Fibroblast of the aortic adventitia (primary cell): ENCODE measurements at regions not wholly inside any gene's neighbourhood (a gene's known extent, or its start where the extent isn't known, plus 50 kb on each side); places are given as distances from the start of the nearest gene placed in this dataset.

Experiments
- DNase-seq: peaks from one replicate; pipeline ENCODE4 v3.0.0-alpha.2; 2010; ENCODE audit warnings: low read depth
- H3K4me3 ChIP-seq: 2 replicates; pipeline ENCODE4 v1.5.1; 2011; ENCODE audit warnings: low read depth, mild to moderate bottlenecking, control low read depth, low read length, moderate library complexity
- TF ChIP-seq, protein P1 (sequence below): IDR thresholded peaks from 2 replicates; pipeline ENCODE4 v1.5.1; 2011; ENCODE audit warnings: mild to moderate bottlenecking, low read length, control low read depth, inconsistent platforms; ENCODE audit not compliant: insufficient read depth

DNA sequence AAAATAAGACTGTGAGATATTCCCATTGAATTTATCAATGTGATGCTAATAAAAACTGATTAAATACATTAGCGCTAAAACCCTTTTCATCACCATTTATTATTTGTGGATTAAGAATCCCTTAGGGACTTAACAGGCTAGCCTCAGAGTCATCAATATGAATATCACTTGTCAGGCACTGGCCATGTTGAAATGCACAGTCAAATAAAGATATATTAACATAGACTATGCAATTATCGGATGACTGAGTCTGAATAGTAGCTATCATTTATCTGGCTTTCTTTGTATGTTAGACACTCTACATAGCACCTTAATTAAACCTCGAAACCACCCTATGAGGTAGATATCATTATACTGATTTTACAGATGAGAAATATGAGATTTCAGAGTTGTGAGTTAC lies 213.6 kb downstream of the RDH14 start:
- TF ChIP-seq, protein P1, sequence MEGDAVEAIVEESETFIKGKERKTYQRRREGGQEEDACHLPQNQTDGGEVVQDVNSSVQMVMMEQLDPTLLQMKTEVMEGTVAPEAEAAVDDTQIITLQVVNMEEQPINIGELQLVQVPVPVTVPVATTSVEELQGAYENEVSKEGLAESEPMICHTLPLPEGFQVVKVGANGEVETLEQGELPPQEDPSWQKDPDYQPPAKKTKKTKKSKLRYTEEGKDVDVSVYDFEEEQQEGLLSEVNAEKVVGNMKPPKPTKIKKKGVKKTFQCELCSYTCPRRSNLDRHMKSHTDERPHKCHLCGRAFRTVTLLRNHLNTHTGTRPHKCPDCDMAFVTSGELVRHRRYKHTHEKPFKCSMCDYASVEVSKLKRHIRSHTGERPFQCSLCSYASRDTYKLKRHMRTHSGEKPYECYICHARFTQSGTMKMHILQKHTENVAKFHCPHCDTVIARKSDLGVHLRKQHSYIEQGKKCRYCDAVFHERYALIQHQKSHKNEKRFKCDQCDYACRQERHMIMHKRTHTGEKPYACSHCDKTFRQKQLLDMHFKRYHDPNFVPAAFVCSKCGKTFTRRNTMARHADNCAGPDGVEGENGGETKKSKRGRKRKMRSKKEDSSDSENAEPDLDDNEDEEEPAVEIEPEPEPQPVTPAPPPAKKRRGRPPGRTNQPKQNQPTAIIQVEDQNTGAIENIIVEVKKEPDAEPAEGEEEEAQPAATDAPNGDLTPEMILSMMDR: no peak
- DNase-seq: no peak
- no peak overlapping the region for H3K4me3 ChIP-seq

- H3K4me3 ChIP-seq: no peak overlapping the region
- DNase-seq: peak; percentile 45
- TF ChIP-seq, protein P1: no peak
Measured at GRCh38 chr2:18346344-18346743, 214.1 kb downstream of the RDH14 start.

DNA sequence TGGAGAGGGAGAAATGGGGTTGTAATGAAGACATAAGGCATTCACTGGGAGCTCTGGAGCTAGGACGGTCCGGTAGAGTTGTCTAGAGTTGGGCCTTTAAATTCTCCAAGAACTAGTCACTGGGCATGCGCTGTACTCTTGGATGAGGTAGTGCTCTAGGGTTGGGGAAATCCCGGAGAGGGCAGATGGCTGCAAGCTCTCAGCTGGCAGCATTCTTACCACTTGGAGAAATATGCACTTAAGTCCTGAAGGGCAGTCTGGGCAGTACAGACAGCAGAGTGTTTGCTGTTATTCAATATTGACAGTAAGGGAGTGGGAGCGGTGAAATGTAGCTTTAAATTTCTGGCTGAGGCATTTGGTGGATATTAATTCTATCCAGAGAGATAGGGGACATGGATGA lies 214.6 kb downstream of the RDH14 start:
- peak; percentile 47 for DNase-seq
- TF ChIP-seq, protein P1: no peak

DNA sequence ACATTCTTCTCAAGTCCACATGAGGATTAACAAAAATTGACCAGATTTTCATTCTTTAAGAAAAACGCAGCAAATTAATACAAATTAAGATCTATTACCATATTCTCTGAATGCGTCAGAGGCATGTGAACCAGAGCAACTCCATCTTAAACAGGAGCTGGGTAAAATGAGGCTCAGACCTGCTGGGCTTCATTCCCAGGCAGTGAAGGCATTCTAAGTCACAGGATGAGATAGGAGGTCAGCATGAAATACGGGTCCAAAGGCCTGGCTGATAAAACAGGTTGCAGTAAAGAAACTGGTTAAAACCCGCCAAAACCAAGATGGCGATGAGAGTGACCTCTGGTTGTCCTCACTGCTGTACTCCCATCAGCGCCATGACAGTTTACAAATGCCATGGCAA lies 217.6 kb downstream of the RDH14 start:
- TF ChIP-seq, protein P1: no peak
- DNase-seq: no peak
- no peak overlapping the region for H3K4me3 ChIP-seq

More for the DNA sequence above, 214.6 kb downstream of the RDH14 start:
- no peak overlapping the region for H3K4me3 ChIP-seq

- H3K4me3 ChIP-seq: no peak overlapping the region
- DNase-seq: peak; percentile 50
- TF ChIP-seq, protein P1: no peak
Measured at GRCh38 chr2:18339326-18339725, 221.1 kb downstream of the RDH14 start.

DNA sequence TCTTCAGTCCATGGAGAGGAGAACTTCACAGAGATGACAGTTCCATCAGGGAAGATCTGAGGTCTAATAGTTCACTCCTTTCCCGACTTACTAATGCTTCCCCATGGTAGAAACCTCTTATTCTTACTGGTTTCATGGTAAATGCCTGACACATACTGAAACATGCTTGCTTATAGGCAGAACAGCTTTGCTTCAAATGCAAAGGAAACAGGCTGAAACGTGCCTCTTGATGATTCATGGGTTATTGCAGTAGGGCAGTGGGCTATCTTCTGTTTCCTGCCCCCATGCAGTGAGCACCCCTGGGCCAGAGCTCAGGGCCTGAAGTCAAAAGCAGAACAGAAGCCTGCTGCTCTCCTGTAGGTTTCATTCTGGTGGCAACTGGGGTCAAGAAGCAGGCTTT lies 223.5 kb downstream of the RDH14 start:
- no peak overlapping the region for H3K4me3 ChIP-seq
- TF ChIP-seq, protein P1: no peak
- no peak for DNase-seq

- DNase-seq: no peak
- TF ChIP-seq, protein P1: no peak
- no peak overlapping the region for H3K4me3 ChIP-seq
Measured at GRCh38 chr2:18332477-18332876, 228.0 kb downstream of the RDH14 start.
